ENCODE measurements at regions not wholly inside any gene's neighbourhood (a gene's known extent, or its start where the extent isn't known, plus 50 kb on each side); places are given as distances from the start of the nearest gene placed in this dataset.
A peak's percentile ranks its signal among the peaks of the same experiment; 100 is the strongest.

- TF ChIP-seq CTCF (IDR thresholded peaks at IDR 0.05) (peak; percentile 32 to 59 (median 50)), POLR2A (IDR thresholded peaks at IDR 0.05) (no peak)
Observed at GRCh38 chr12:107448198-107448597, 237.4 kb upstream of the PWP1 start.
